SK-N-SH treated with all-trans-retinoic acid at 6 μM for 48 hours (cell line): ENCODE measurements at regions not wholly inside any gene's neighbourhood (a gene's known extent, or its start where the extent isn't known, plus 50 kb on each side); places are given as distances from the start of the nearest gene placed in this dataset.

Source experiments
- ARNTL ChIP-seq: fragments of 450-650 bp; formaldehyde crosslinking; IDR thresholded peaks from 2 replicates; pipeline ENCODE4 v1.5.0; 2020; ENCODE audit warnings: low read depth, mild to moderate bottlenecking, moderate library complexity, borderline replicate concordance
- BACH2 ChIP-seq: fragments of 250-450 bp; sonication (Bioruptor Pico); IDR thresholded peaks from 2 replicates; pipeline ENCODE4 v1.9.0; 2021; ENCODE audit warnings: mild to moderate bottlenecking, borderline replicate concordance
- ESRRG ChIP-seq: fragments of 250-450 bp; sonication (Bioruptor Pico); IDR thresholded peaks from 2 replicates; pipeline ENCODE4 v1.6.1; 2021; ENCODE audit warnings: mild to moderate bottlenecking
- ISL1 ChIP-seq: fragments of 250-450 bp; sonication (Bioruptor Pico); IDR thresholded peaks from 2 replicates; pipeline ENCODE4 v2.1.2; 2022; ENCODE audit warnings: mild to moderate bottlenecking, moderate library complexity
- OSR1 ChIP-seq: fragments of 250-450 bp; sonication (Bioruptor Pico); IDR thresholded peaks from 2 replicates; pipeline ENCODE4 v1.8.0; 2022; ENCODE audit warnings: moderate library complexity, mild to moderate bottlenecking, inconsistent platforms
- PPARA ChIP-seq: fragments of 250-450 bp; sonication (Bioruptor Pico); IDR thresholded peaks from 2 replicates; pipeline ENCODE4 v1.5.0; 2020; ENCODE audit warnings: mild to moderate bottlenecking, borderline replicate concordance
- RARB ChIP-seq: fragments of 250-450 bp; sonication (Bioruptor Pico); IDR thresholded peaks from 2 replicates; pipeline ENCODE4 v1.8.0; 2021; ENCODE audit warnings: mild to moderate bottlenecking, moderate library complexity
- SNAI2 ChIP-seq: fragments of 250-450 bp; sonication (Bioruptor Pico); IDR thresholded peaks from 2 replicates; pipeline ENCODE4 v1.5.0; 2020; ENCODE audit warnings: mild to moderate bottlenecking, moderate library complexity
- TCF4 ChIP-seq: fragments of 250-450 bp; sonication (Bioruptor Pico); IDR thresholded peaks from 2 replicates; pipeline ENCODE4 v1.8.0; 2021; ENCODE audit warnings: mild to moderate bottlenecking, moderate library complexity, borderline replicate concordance
- ZFP3 ChIP-seq: fragments of 250-450 bp; sonication (Bioruptor Pico); IDR thresholded peaks from 2 replicates; pipeline ENCODE4 v1.5.0; 2020; ENCODE audit warnings: mild to moderate bottlenecking, moderate library complexity
- ZNF565 ChIP-seq: fragments of 450-650 bp; formaldehyde crosslinking; conservative IDR thresholded peaks from 2 replicates; pipeline ENCODE4 v1.5.0; 2020; ENCODE audit warnings: low read depth, mild to moderate bottlenecking, moderate library complexity
- TF ChIP-seq, protein P1 (sequence below): fragments of 250-450 bp; sonication (Bioruptor Pico); IDR thresholded peaks from 2 replicates; pipeline ENCODE4 v1.5.1; 2020; ENCODE audit warnings: low read depth, mild to moderate bottlenecking, moderate library complexity
- TF ChIP-seq, protein P2 (sequence below): fragments of 250-450 bp; sonication (Bioruptor Pico); IDR thresholded peaks from 2 replicates; pipeline ENCODE4 v1.8.0; 2020; ENCODE audit warnings: mild to moderate bottlenecking, moderate library complexity, borderline replicate concordance
- TF ChIP-seq, protein P3 (sequence below): fragments of 250-450 bp; sonication (Bioruptor Pico); IDR thresholded peaks from 2 replicates; pipeline ENCODE4 v1.5.0; 2020; ENCODE audit warnings: mild to moderate bottlenecking, moderate library complexity

- no peak for TF ChIP-seq ZNF565
- TF ChIP-seq, protein P1, sequence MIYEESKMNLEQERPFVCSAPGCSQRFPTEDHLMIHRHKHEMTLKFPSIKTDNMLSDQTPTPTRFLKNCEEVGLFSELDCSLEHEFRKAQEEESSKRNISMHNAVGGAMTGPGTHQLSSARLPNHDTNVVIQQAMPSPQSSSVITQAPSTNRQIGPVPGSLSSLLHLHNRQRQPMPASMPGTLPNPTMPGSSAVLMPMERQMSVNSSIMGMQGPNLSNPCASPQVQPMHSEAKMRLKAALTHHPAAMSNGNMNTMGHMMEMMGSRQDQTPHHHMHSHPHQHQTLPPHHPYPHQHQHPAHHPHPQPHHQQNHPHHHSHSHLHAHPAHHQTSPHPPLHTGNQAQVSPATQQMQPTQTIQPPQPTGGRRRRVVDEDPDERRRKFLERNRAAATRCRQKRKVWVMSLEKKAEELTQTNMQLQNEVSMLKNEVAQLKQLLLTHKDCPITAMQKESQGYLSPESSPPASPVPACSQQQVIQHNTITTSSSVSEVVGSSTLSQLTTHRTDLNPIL (CRISPR knock-in tag), result no peak
- TF ChIP-seq ZFP3 (CRISPR knock-in tag), result no peak
- no peak for TF ChIP-seq RARB (CRISPR knock-in tag)
- TF ChIP-seq ESRRG (CRISPR knock-in tag), result no peak
- no peak for TF ChIP-seq TCF4 (CRISPR knock-in tag)
- TF ChIP-seq, protein P2, sequence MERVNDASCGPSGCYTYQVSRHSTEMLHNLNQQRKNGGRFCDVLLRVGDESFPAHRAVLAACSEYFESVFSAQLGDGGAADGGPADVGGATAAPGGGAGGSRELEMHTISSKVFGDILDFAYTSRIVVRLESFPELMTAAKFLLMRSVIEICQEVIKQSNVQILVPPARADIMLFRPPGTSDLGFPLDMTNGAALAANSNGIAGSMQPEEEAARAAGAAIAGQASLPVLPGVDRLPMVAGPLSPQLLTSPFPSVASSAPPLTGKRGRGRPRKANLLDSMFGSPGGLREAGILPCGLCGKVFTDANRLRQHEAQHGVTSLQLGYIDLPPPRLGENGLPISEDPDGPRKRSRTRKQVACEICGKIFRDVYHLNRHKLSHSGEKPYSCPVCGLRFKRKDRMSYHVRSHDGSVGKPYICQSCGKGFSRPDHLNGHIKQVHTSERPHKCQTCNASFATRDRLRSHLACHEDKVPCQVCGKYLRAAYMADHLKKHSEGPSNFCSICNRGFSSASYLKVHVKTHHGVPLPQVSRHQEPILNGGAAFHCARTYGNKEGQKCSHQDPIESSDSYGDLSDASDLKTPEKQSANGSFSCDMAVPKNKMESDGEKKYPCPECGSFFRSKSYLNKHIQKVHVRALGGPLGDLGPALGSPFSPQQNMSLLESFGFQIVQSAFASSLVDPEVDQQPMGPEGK (CRISPR knock-in tag), result no peak
- no peak for TF ChIP-seq SNAI2
- no peak for TF ChIP-seq BACH2 (CRISPR knock-in tag)
- no peak for TF ChIP-seq ISL1 (CRISPR knock-in tag)
- TF ChIP-seq PPARA (CRISPR knock-in tag), result no peak
- TF ChIP-seq ARNTL (CRISPR knock-in tag), result no peak
- no peak for TF ChIP-seq OSR1 (CRISPR knock-in tag)
- TF ChIP-seq, protein P3, sequence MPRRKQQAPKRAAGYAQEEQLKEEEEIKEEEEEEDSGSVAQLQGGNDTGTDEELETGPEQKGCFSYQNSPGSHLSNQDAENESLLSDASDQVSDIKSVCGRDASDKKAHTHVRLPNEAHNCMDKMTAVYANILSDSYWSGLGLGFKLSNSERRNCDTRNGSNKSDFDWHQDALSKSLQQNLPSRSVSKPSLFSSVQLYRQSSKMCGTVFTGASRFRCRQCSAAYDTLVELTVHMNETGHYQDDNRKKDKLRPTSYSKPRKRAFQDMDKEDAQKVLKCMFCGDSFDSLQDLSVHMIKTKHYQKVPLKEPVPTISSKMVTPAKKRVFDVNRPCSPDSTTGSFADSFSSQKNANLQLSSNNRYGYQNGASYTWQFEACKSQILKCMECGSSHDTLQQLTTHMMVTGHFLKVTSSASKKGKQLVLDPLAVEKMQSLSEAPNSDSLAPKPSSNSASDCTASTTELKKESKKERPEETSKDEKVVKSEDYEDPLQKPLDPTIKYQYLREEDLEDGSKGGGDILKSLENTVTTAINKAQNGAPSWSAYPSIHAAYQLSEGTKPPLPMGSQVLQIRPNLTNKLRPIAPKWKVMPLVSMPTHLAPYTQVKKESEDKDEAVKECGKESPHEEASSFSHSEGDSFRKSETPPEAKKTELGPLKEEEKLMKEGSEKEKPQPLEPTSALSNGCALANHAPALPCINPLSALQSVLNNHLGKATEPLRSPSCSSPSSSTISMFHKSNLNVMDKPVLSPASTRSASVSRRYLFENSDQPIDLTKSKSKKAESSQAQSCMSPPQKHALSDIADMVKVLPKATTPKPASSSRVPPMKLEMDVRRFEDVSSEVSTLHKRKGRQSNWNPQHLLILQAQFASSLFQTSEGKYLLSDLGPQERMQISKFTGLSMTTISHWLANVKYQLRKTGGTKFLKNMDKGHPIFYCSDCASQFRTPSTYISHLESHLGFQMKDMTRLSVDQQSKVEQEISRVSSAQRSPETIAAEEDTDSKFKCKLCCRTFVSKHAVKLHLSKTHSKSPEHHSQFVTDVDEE, result no peak
Observed at GRCh38 chr2:194564422-194564821, 1092.6 kb upstream of the SLC39A10 start.
